HG03196 (cell line): ENCODE measurements at regions not wholly inside any gene's neighbourhood (a gene's known extent, or its start where the extent isn't known, plus 50 kb on each side); places are given as distances from the start of the nearest gene placed in this dataset.

Experiments used
- ATAC-seq: cut with Tn5 transposase; IDR thresholded peaks from one replicate; pipeline ENCODE4 v1.9.1; 2021; ENCODE audit not compliant: unreplicated experiment

DNA sequence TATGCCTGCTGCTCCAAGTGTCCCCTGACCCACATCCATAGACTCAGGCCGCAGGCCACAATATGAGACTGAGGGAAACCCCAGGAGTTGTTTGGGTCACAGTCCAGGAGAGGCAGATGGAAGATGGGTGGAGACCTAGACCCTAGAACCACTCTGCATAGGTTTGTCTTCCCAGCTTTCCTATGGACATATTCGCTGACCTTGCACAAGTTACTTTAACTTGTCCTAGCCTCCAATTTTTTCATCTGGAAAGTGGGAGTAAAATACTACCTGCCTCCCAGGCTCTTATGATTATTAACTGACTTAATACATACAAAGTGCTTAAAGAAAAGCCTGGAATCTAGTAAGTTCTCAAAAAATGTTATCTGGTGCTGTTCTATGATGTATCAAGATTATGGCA is 157.1 kb upstream of the IFNG-AS1 start:
- no peak for ATAC-seq

DNA sequence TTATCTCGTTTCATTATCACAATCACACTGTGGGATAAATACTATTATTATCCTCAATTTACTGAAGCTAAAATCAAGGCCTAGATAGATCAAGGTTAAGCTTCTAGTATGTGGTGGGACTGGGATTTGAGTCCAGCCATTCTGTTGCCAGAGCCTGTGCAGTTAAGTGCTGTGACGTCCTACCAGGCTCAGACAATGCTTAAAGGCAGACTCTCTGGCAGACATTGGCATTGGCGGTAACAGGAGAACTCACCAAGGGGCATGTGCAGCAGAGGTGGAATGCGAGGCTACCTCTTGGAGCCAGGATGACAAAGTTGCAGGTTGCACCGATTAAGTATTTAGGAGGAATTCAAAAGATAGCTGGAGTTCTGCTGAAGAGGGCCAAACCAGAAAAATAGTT is 155.6 kb upstream of the IFNG-AS1 start:
- ATAC-seq: no peak

DNA sequence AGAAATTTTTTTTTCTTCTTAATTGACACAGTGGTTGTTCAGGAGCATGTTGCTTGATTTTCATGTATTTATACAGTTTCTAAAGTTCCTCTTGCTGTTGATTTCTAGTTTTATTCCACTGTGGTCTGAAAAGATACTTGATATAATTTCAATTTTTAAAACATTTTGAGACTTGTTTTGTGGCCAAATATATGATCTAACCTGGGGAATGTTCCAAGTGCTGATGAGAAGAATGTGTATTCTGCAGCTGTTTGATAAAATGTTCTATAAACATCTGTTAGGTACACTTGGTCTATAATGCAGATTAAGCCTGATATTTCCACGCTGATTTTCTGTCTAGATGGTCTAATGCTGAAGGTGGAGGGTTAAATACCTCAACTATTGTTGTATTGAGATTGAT is 151.4 kb upstream of the IFNG-AS1 start:
- ATAC-seq: no peak

DNA sequence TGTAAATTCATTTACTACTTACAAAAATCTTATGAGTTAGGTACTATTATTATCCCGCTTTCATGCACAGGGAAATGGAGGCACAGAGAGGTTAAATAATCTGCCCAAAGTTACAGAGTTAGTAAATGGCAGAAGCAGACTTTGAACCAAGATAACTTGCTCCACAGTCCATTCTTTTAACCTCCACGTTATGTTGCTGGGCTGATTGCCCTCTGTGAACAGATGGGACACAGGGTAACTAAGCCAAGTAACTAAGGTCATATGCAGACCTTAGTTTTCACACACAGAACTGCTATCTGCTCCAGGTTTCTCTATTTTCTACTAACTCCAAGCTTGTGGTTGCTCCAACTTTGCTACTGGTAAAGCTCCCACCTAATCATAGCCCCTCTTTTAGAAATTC is 147.1 kb upstream of the IFNG-AS1 start:
- ATAC-seq: no peak

DNA sequence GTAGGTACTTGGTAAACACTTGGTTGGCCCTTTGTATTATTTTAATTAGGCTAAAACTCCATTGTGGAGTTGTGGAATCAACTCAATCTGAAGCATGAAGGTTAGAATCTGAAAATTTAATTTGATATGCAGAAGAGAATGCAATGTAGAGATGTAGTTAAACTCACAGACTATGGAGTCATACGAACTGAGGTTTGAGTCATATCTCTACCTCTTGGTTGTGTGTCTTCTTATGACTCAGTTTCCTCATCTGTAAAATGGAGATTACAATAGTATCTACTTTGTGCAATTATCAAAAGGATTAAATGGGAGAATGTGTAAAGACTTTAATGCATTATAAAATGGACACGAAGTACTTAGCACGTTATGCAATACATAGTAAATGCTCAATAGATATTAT is 146.0 kb upstream of the IFNG-AS1 start:
- ATAC-seq: no peak

DNA sequence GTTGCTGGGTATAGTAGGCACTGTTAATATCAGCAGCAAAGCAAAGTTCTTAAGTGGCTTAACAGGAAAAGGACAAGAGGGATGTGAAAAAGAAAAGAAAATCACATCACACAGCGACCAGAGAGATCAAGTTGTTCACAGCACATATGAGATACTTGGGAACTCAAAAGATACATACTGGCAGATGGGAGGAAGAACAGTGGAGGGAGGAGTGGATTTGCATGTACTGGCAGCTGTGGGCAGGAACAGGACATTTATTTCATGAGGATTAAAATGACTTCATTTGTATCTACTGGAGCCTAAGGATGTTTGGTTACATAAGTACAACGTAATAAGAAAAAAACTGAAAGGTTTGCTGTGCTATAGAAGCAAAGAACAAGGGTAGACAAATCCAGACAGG is 136.5 kb upstream of the IFNG-AS1 start:
- no peak for ATAC-seq

DNA sequence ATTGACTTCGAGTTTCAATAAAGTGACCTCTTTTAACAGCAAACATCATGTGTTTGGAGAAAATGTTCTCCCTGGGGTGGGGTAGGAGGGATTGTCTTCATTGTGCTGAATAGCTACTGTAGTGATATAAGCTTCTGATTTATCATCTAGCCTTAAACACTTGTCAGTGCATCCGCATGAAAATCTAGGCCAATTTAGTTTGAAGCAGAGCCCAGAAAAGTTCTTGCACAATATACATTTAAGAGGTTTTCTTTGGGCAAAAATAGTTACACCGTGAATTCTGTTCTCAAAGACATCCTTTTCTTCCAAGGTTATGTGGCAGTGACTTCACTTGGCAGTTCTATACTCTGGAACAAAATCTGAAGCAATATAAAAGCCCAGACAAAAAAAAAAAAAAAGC is 136.0 kb upstream of the IFNG-AS1 start:
- ATAC-seq: no peak

DNA sequence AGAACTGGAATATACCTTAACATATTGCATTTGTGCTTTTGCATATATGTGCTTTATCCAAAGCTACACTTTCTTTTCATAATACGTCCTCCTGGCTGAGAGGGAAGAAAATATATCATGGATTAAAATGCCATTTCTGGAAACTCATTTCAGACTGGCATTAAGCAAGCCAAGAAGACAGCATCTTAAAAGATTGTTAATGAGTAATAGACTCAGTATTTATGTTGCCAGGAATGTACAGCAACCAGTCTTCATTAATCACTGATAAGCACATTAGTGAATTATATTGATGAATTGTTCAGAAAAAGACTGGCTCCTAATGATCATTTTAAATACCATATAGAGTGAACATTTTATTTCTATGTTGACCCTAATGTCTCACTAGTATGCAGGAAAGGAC is 134.9 kb upstream of the IFNG-AS1 start:
- ATAC-seq: no peak

DNA sequence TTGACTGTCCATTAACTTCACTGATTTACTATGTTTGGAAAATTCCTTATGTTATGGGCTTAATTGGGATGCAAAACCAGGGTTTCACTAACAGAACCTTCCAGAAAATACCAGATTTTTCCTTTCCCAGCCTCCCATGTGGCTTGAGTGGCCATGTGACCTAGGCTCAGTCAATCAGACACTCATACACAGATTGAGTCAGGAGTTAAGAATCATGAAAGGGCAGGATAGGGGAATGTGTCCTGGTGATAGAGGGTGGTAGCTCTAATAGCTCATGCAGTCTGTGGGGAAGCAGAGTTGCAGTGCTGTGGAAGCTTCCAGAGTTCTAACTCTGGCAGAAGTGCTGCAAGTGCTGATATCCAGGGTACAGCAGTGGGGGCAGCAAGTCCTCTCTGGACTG is 134.1 kb upstream of the IFNG-AS1 start:
- ATAC-seq: no peak

DNA sequence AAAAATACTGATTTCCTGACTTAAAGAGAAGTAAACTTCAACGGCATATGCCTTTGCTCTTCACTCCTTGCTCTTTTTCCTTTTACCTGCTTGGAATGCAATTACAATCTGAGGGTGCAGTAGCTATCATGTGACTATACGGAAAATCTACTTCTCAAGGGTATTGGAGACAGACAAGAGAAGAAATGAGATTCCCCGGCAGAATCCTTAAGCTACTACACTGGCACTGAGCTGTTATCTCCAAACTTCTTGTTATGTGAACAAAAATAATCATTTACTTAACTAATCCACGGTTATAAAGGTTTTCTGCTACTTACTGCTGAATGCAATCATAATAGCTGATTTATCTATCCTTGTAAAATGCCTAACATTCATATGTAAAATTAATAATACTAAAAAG is 118.0 kb upstream of the IFNG-AS1 start:
- no peak for ATAC-seq

DNA sequence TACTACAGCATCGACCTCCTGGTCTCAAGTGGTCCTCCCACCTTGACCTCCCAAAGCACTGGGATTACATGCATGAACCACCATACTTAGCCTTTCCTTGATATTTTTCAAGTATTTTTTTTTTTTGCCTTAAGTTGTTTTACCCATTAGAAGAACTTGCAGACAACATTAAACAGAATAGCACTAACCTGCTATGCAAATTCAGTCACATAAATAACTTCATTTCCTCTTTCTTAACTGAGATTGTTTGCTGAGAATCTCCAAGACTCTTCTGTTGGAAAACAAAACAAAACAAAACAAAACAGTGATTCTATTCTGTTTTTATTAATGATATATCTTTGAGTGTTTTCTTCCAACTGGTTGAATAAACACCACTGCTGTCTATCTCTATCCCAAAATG is 115.9 kb upstream of the IFNG-AS1 start:
- no peak for ATAC-seq

DNA sequence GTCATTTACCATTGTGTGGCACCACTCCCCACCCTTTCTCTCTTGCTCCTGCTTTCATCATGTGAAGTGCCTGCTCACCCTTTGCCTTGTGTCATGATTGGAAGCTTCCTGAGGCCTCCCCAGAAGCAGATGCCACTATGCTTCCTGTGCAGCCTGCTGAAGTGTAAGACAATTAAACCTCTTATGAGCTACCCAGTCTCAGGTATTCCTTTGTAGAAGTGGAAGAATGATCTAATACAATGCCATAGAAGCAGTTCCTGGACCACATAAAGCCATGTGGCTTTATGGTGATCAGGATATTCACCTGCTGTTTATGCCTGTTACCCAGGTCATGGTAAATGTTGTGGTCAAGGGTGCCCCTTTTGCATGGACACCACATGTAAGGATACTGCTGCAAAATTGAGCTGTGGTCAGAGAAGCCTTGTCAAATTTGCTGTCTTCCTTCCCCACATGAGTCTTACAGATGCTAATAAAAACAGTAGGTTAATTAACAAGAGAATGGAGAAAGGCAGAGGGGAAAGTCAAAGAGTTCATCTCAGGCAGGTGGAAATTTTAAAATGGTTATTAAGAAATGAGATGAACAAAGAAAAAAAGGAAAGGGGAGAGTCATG is 112.8 kb upstream of the IFNG-AS1 start:
- no peak for ATAC-seq

DNA sequence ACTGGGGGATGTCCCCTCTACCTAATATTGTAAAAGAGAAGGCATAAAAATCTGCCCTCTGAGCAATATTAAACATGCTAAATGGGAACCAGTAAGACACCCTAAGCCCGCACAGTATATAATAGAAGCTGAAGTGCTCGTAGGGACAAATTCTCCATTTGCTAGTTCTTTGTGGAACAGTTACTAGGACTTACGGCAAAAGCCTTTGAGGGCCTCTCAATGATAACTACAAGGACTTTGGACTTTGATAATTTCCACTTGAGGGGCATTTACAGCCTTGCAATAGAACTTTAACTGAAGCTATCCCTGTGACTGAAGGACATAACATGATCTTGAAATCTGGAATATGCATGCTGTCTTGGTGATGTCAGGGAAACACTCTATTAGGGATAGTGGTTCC is 111.5 kb upstream of the IFNG-AS1 start:
- no peak for ATAC-seq

DNA sequence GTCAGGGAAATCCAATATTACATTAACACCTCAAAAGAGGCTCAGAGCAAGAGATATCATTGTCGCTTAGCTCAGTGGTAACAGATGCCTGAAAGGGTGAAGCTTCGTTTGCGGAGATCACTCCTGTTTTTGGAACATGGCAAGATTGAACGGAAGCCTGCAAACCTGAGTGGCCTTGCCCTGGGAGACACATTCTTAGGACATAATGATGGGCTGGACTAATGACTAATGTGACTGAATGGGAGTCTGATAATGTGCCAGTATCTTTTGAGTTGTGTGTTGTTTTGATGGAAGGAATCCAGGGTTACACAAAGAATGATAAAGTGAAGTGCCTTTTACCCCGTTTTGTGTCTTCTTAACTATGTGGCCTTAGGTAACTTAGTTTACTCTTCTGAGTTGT is 109.3 kb upstream of the IFNG-AS1 start:
- no peak for ATAC-seq

DNA sequence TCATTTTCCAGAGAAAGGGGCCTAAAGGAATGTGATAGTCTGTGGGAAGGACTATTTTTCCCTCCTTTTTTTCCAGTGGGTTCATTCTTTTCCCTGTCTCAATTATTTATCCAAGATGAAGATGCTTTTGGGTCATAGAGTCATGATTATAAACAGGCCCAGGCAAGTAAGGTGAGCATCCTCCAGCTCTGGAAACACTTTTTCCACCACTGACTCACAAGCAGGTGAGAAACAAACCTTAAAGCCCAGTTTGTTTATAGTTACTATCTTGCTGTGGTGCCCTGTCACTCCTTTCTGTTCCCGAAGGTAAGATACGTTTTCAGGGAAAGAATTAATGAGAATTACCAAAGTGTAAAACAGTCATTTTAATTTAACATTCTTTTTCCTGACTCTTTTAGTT is 107.7 kb upstream of the IFNG-AS1 start:
- ATAC-seq: no peak

DNA sequence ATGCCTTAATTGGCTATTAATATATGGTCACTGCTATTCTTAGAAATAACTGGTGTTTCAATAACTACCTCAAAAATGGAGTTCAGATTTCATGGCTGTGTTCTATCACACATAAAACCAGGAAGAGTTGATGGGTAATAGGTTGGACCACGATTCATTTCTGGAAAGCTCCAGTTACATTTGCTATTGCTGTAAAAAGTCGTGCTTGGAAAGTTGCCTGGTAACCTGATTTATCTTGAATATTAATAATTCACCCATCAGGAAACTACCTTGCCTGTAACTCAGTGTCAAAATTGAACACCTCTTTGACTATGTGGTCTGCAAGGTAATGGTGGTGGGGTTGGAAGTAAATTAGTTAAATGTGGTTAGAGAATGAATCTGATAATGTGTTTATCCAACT is 104.7 kb upstream of the IFNG-AS1 start:
- ATAC-seq: no peak

DNA sequence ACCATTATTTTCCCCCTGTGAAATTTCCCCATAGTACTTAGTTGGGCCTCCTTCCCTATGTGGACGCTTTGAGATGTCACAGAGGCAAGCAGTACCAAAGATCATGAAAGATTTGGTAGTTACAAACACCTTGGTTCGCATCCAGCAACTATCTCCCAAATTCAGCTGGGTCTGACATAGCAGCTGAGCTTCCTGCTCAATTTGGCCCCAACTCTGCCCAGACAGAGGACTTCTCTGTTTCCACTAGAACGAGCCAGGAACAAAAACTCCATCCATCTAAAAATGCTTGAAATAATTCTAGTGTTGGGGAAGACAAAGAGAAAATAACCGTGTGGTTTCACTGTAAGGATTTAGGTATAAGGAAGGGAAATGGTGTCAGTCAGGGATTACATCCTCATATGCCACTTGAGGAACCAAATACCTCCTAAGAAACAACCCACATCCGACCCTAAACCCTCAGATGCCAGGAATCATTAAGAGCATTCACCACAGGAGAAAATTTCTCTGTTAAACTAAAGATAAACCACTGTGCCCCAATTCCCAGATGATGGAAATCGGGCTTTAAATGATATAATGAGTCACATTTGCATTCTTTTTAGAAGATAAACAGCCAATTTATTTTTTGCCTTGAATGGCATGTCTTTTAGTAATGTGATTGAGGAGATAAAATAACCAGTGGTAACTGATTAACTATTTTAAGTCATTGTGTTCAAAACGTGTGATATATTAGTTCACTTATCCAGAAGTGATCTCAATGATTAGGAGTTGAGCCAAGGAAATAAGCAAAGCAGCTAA is 103.7 kb upstream of the IFNG-AS1 start:
- ATAC-seq: no peak

DNA sequence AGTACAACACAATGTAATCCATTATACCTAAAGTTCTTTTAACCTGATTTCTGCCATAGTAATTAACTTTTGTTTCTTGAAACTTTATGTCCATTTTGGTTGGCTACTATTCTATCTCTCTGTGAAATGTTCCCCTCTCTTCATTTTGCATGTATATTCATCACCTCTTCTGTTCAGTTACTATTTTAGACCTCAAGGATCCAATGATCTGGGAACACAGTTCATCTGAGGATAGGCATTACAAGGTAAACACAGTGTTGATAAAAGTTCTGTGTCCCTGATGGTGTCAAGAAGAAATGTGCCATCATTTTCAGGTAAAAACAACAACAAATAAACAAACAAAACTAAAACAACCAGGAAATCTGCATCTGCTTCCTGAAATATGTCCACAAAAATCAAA is 102.2 kb upstream of the IFNG-AS1 start:
- no peak for ATAC-seq

DNA sequence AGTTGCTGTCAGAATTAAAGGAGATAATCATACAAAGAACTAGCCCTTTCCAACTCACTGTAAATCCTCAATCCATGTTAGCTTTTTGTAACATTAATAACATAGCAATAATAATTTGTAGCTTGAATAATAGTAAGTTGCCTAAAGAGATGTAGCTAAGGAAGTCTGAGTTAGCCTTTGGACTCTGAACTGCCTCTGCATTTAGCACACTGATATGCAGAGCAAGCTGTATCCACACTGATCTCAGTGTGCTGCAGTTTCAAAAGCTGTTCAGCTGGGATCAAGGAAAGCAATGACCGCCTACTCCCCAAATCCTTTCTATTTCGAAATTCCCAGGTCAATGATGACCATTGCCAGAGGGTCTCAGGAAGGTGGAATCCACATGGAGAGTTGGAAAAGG is 99.3 kb upstream of the IFNG-AS1 start:
- no peak for ATAC-seq

DNA sequence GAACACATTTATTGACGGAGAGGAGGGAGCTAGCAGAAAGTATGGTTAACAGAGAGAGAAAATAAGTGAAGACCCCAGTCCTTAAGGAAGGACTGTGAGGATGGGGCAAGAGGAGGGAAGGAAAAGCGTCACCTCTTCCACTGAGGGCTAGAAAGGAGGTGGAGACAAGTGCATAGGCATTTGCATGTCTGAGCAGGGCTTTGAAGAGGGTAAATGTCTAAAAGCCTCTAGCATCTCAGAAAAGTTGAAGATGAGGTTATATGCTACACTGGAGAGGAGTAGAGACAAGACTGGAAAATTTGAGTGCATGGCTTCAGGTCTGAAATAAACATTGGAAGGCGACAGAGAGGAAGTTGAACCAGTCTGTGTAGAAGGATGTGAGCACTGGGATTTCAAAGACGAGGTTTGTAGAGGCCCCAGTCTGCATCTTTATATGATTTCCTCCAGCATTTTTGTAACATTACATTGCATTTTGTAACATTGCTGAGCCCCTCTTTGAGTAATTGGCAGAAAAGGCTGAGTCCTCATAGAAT is 98.5 kb upstream of the IFNG-AS1 start:
- ATAC-seq: no peak

DNA sequence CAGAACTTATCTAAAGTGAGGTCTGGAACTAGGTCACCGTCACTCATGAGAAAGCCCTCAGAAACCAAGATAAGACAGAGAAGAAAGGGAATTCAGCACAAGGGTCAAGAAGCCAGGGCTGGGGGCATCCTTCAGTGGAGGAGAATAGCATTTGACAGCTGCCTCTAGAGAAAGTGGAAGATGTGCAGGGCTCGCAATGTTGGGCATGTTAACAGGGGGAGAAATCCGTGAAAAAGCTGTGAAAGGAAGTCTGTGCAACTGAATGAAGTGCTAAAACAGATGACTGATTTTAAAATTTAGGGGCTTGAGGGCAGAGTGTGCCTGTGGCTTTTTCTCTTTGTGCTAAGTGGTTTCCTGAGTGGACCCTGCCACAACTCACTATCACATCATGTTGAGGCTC is 97.7 kb upstream of the IFNG-AS1 start:
- ATAC-seq: no peak

DNA sequence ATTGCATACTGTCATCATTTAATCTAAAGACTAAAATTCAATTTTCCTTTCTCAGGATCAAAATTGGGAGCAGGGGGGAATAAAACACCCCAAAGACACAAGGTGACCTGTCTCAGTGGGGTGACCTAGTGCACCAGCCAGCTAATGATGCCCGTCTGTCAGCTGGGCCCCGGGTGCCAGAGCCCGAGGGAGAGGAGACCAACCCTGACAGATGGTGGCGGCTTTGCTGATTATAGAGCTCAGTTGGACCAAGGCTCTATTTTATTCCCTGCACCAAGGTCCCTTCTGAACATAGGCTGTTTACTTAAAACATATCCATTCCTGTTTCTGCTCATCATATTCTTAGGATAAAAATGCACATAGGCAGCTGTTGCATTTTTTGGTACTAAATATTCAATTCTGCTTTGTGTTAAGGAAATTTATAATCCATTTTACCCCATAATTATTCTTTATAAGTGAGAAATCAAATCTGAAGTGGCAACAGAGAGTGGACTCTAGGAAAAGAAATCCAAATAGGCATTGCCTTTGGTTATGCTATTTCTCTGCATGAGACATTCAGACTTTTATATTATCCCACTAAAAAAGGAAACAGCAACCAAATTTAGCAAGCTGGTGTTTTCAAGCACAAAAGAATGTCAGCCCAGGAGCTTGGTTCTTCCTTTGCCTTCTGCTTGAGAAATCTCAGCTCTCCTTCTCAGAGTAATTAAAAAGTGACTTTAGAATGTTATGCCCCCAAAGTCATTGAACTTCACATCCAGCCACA is 96.8 kb upstream of the IFNG-AS1 start:
- ATAC-seq: no peak
